OCI-LY1 (cell line): ENCODE measurements at regions not wholly inside any gene's neighbourhood (a gene's known extent, or its start where the extent isn't known, plus 50 kb on each side); places are given as distances from the start of the nearest gene placed in this dataset.

Source experiments
- H2AFZ ChIP-seq: fragments of 200-600 bp; sonication (generic), shearing (Covaris generic); 2 replicates; pipeline ENCODE4 v1.6.0; 2014; ENCODE audit warnings: antibody characterized with exemption, mild to moderate bottlenecking, low read length
- H3F3A ChIP-seq: fragments of 200-600 bp; sonication (generic), shearing (Covaris generic); 2 replicates; pipeline ENCODE4 v1.6.0; 2014; ENCODE audit warnings: mild to moderate bottlenecking, antibody characterized with exemption, low read length, moderate library complexity; ENCODE audit not compliant: insufficient read depth
- H3K27ac ChIP-seq: fragments of 200-600 bp; sonication (generic); 2 replicates; pipeline ENCODE4 v1.5.1; 2014; ENCODE audit warnings: low read length, mixed run types, mild to moderate bottlenecking, low read depth; ENCODE audit not compliant: poor library complexity, severe bottlenecking
- H3K27me3 ChIP-seq: fragments of 200-600 bp; sonication (generic); 2 replicates; pipeline ENCODE4 v1.6.0; 2014; ENCODE audit warnings: antibody characterized with exemption, mild to moderate bottlenecking, low read length, moderate library complexity; ENCODE audit not compliant: insufficient read depth
- H3K36me3 ChIP-seq: fragments of 200-600 bp; sonication (generic); 2 replicates; pipeline ENCODE4 v1.6.1; 2014; ENCODE audit warnings: mild to moderate bottlenecking, antibody characterized with exemption, low read length, moderate library complexity, mixed read lengths; ENCODE audit not compliant: insufficient read depth
- H3K4me1 ChIP-seq: fragments of 200-600 bp; sonication (generic); 2 replicates; pipeline ENCODE4 v1.5.1; 2014; ENCODE audit warnings: mild to moderate bottlenecking, low read length, moderate library complexity; ENCODE audit not compliant: insufficient read depth, severe bottlenecking
- H3K4me2 ChIP-seq: fragments of 200-600 bp; sonication (generic), shearing (Covaris generic); 2 replicates; pipeline ENCODE4 v1.6.1; 2014; ENCODE audit warnings: low read length
- H3K4me3 ChIP-seq: fragments of 200-600 bp; sonication (generic); 2 replicates; pipeline ENCODE4 v1.5.1; 2014; ENCODE audit warnings: low read length, low read depth, mild to moderate bottlenecking, mixed read lengths; ENCODE audit not compliant: poor library complexity, severe bottlenecking
- H3K79me2 ChIP-seq: fragments of 200-600 bp; shearing (Covaris generic); 2 replicates; pipeline ENCODE4 v1.6.1; 2016; ENCODE audit warnings: mixed run types, low read length, mixed read lengths; ENCODE audit not compliant: insufficient read depth
- H3K9ac ChIP-seq: fragments of 200-600 bp; sonication (generic), shearing (Covaris generic); 2 replicates; pipeline ENCODE4 v1.6.1; 2014; ENCODE audit warnings: mild to moderate bottlenecking, low read length, mixed read lengths
- H3K9me2 ChIP-seq: fragments of 200-600 bp; sonication (generic), shearing (Covaris generic); 2 replicates; pipeline ENCODE4 v1.6.1; 2014; ENCODE audit warnings: low read depth, mild to moderate bottlenecking, low read length, mixed read lengths
- H3K9me3 ChIP-seq: fragments of 200-600 bp; shearing (Covaris generic); 2 replicates; pipeline ENCODE4 v1.6.1; 2014; ENCODE audit warnings: low read length, mixed read lengths
- H4K20me1 ChIP-seq: fragments of 200-600 bp; sonication (generic), shearing (Covaris generic); 2 replicates; pipeline ENCODE4 v1.6.0; 2016; ENCODE audit warnings: mild to moderate bottlenecking, low read length; ENCODE audit not compliant: insufficient read depth
- CTCF ChIP-seq: fragments of 200-600 bp; sonication (generic), shearing (Covaris generic); IDR thresholded peaks from 2 replicates; pipeline ENCODE4 v1.5.1; 2017; ENCODE audit warnings: mild to moderate bottlenecking, antibody characterized with exemption, low read length, moderate library complexity, mixed read lengths
- EZH2 ChIP-seq: fragments of 200-600 bp; sonication (generic), shearing (Covaris generic); IDR thresholded peaks from 2 replicates; pipeline ENCODE4 v1.8.0; 2017; ENCODE audit warnings: borderline replicate concordance, mixed run types, mild to moderate bottlenecking, antibody characterized with exemption, low read length, moderate library complexity, mixed read lengths

GRCh38 chr1:94324178-94324544 lies 86.8 kb upstream of the ARHGAP29 start:
- no peak for TF ChIP-seq EZH2
- no peak for TF ChIP-seq CTCF

GRCh38 chr1:94323311-94324177 lies 86.2 kb upstream of the ARHGAP29 start:
- Histone ChIP-seq H3K9ac (no peak overlapping the region), H3K36me3 (no peaks in the 10 kb centered on the region), H3K4me2 (no peak overlapping the region), H2AFZ (no peak overlapping the region), H3K9me3 (no peaks in the 10 kb centered on the region), H3F3A (no peaks in the 10 kb centered on the region), H3K27me3 (no peaks in the 10 kb centered on the region), H3K9me2 (no peaks in the 10 kb centered on the region), H3K4me3 (no peak overlapping the region), H3K4me1 (no peaks in the 10 kb centered on the region), H3K79me2 (no peaks in the 10 kb centered on the region), H4K20me1 (no peaks in the 10 kb centered on the region), H3K27ac (no peak overlapping the region)
- TF ChIP-seq EZH2, result no peak
- TF ChIP-seq CTCF, result no peak

More at GRCh38 chr1:94324178-94324544, 86.8 kb upstream of the ARHGAP29 start:
- Histone ChIP-seq H3K27me3 (no peaks in the 10 kb centered on the region), H3F3A (no peaks in the 10 kb centered on the region), H4K20me1 (no peaks in the 10 kb centered on the region), H3K4me2 (no peak overlapping the region), H3K9me2 (no peaks in the 10 kb centered on the region), H3K36me3 (no peaks in the 10 kb centered on the region), H3K27ac (no peak overlapping the region), H3K9ac (no peak overlapping the region), H3K79me2 (no peaks in the 10 kb centered on the region), H3K9me3 (no peaks in the 10 kb centered on the region), H2AFZ (no peak overlapping the region), H3K4me3 (no peak overlapping the region), H3K4me1 (no peaks in the 10 kb centered on the region)

GRCh38 chr1:94322696-94323095 lies 85.3 kb upstream of the ARHGAP29 start:
- Histone ChIP-seq H3F3A (no peaks in the 10 kb centered on the region), H3K27ac (no peak overlapping the region), H3K9me2 (no peaks in the 10 kb centered on the region), H3K9ac (no peak overlapping the region), H4K20me1 (no peaks in the 10 kb centered on the region), H3K79me2 (no peaks in the 10 kb centered on the region), H3K4me1 (no peaks in the 10 kb centered on the region), H3K9me3 (no peaks in the 10 kb centered on the region), H2AFZ (no peak overlapping the region), H3K4me3 (no peak overlapping the region), H3K36me3 (no peaks in the 10 kb centered on the region), H3K27me3 (no peaks in the 10 kb centered on the region), H3K4me2 (no peak overlapping the region)
- TF ChIP-seq CTCF (no peak), EZH2 (no peak)
